ENCODE measurements at regions not wholly inside any gene's neighbourhood (a gene's known extent, or its start where the extent isn't known, plus 50 kb on each side); places are given as distances from the start of the nearest gene placed in this dataset.

DNA sequence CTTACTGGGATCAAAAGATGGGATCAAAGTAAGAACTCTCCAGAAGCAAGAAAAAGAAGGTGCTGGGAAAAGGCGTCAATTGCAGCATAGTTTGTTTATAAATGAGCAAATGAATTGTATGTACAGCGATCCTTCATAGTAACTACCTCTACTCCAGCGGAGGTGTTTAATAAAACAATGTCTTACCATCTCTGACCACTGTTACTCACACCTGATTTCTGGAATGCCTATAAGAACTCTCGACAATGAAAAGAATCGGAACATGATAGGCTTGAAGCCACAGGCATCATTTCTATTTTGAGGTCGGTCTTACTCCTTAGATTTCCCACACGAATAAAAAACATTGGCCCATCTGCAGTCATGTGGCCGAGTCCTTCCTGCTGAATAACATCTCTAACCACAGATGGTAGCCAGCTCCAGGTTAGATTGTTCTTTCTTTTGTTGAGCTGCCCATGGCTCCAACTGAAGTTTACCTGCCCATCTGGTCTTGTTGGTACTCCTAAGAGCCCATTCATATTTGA is 67.6 kb downstream of the CLDN34 start:
- 88 to 91% methylated on average over 8 of the region's 8 CpGs for WGBS, 2 donors
- peak in 1 of 2 donors; percentile 13 for DNase-seq (ENCODE audit: low spot score in 2 of 2)
- H3K4me3 ChIP-seq (ENCODE audit: low read depth, poor library complexity, severe bottlenecking), result no peak overlapping the region
- intact Hi-C loops (cut with DNase I; ENCODE audit: low total_unique reads), result no loop called here
- TF ChIP-seq, protein P1, sequence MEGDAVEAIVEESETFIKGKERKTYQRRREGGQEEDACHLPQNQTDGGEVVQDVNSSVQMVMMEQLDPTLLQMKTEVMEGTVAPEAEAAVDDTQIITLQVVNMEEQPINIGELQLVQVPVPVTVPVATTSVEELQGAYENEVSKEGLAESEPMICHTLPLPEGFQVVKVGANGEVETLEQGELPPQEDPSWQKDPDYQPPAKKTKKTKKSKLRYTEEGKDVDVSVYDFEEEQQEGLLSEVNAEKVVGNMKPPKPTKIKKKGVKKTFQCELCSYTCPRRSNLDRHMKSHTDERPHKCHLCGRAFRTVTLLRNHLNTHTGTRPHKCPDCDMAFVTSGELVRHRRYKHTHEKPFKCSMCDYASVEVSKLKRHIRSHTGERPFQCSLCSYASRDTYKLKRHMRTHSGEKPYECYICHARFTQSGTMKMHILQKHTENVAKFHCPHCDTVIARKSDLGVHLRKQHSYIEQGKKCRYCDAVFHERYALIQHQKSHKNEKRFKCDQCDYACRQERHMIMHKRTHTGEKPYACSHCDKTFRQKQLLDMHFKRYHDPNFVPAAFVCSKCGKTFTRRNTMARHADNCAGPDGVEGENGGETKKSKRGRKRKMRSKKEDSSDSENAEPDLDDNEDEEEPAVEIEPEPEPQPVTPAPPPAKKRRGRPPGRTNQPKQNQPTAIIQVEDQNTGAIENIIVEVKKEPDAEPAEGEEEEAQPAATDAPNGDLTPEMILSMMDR (IDR thresholded peaks at IDR 0.05), result no peak
- TF ChIP-seq POLR2A (IDR thresholded peaks at IDR 0.05), result no peak

DNA sequence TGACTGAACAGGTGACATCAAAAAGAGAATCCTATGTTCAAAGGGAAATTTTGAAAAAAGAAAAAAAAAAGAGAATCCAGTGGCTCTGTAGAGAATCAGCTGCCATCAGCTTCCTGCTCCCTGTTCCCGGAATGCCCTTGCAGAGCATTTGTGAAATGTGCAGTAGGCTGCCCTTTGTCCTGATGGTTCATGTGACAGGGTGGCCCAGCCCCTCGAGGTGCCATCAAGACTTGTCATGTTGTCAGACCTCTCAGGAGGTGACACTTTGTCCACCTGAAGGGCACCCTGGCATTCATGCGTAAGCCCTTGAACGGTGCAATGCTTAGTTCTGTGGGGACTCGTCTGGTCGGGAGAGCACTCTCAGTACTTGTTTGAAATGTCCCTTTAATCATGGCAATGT is 71.4 kb downstream of the CLDN34 start:
- 88 to 93% methylated on average over 6 of the region's 6 CpGs for WGBS, 2 donors
- peak in 1 of 2 donors; percentile 42 for DNase-seq (ENCODE audit: low spot score in 2 of 2)

DNA sequence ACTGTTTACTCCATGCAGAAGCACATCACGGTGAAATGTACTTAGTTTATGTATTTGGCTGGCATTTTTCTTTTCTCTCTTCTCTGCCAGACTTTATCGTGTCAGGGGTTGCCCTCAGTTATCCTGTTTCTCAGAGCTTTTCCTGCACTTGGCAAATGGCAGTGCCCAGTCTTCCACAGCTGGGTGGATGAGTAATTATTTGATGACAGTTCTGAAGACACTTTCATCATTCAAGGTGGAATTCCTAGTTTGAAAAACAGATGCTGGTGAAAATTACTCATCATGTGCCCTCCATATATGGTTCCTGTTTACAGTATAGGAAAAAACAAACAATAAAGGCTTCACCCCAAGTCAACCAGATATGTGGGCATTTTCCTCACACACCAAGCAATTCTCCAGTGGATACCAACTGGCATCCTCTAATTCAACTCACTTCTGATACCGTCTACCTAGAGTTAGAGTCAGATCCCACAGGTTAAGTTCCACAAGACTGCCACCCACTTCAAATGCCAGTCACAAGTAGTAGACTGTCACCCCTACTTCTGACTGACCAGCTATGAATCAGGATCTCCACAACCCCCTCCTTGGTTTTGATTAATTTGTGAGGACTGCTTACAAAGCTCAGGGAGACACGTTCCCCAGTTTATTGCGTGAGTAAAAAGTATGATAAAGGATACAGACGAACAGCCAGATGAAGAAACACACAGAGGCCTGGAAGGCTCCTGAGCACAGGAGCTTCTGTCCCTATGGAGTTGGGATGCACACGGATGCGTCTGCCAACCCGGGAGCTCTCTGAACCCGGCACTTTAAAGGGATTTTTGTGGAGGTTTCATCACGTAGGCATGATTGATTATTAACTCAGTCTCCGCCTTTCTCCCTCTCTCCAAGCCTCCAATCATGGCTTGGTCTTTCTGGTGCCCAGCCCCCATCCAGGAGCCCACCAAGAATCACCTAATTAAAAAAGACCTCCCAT is 72.9 kb downstream of the CLDN34 start:
- H3K4me3 ChIP-seq (ENCODE audit: low read depth, poor library complexity, severe bottlenecking), result no peak overlapping the region
- peak in 1 of 2 donors; percentile 39 for DNase-seq (ENCODE audit: low spot score in 2 of 2)
- intact Hi-C loops (cut with DNase I; ENCODE audit: low total_unique reads), result no loop called here
- 71 to 73% methylated on average over 12 of the region's 12 CpGs for WGBS, 2 donors
- TF ChIP-seq, protein P1 (IDR thresholded peaks at IDR 0.05), result no peak
- no peak for TF ChIP-seq POLR2A (IDR thresholded peaks at IDR 0.05)

More for the DNA sequence above, 71.4 kb downstream of the CLDN34 start:
- no peak overlapping the region for H3K4me3 ChIP-seq (ENCODE audit: low read depth, poor library complexity, severe bottlenecking)
- intact Hi-C loops (cut with DNase I; ENCODE audit: low total_unique reads), result no loop called here
- no peak for TF ChIP-seq POLR2A (IDR thresholded peaks at IDR 0.05)
- TF ChIP-seq, protein P1 (IDR thresholded peaks at IDR 0.05), result no peak

DNA sequence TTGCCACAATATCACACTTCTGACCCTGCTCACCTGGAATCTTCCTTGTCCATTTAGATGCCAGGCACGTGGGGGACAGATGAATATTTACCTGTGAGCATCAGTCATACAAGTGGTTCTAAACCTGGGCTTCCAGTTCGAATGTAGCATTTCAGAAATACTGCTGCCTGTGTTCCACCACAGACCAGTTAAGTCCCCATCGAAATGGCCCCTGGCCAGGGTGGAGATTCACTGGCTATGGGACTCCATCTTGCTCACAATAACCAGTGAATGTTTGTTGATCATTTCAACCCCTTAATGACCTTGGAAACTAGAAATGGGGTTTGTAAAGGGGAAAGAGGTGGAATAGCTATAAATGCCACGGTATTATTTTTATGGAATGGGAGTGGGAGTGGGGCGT is 73.8 kb downstream of the CLDN34 start:
- intact Hi-C loops (cut with DNase I; ENCODE audit: low total_unique reads), result no loop called here
- peak in 1 of 2 donors; percentile 64 for DNase-seq (ENCODE audit: low spot score in 2 of 2)
- WGBS, 2 donors, result 49 to 67% methylated on average over 5 of the region's 5 CpGs
- TF ChIP-seq, protein P1 (IDR thresholded peaks at IDR 0.05), result no peak
- TF ChIP-seq POLR2A (IDR thresholded peaks at IDR 0.05), result no peak
- no peak overlapping the region for H3K4me3 ChIP-seq (ENCODE audit: low read depth, poor library complexity, severe bottlenecking)

DNA sequence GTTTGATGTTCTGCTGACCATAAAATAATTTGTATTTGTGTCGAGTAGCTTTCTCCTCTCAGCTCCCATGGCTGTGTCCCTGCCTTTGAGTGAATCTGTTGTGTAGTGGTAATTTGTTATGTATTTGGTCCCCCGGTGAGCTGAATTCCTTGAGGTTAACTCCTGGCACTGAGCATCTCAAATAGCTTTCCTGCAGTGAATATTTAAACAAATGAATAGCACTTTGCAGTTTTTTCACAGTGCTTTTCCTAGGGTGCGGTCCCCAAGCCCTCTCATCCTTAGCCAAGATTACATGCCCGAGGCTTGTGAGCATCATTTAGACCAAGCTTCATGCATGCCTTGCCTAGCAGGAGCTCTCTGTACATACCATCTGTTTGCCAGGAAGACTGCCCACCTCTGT is 74.2 kb downstream of the CLDN34 start:
- WGBS, 2 donors, result 41 to 50% methylated on average over 4 of the region's 4 CpGs
- intact Hi-C loops (cut with DNase I; ENCODE audit: low total_unique reads), result no loop called here
- H3K4me3 ChIP-seq (ENCODE audit: low read depth, poor library complexity, severe bottlenecking), result no peak overlapping the region
- DNase-seq (ENCODE audit: low spot score in 2 of 2), result no peak
- no peak for TF ChIP-seq POLR2A (IDR thresholded peaks at IDR 0.05)
- TF ChIP-seq, protein P1 (IDR thresholded peaks at IDR 0.05), result no peak

Measured in lower leg skin (tissue), 4 donors.